GM18505 (cell line): ENCODE measurements at regions not wholly inside any gene's neighbourhood (a gene's known extent, or its start where the extent isn't known, plus 50 kb on each side); places are given as distances from the start of the nearest gene placed in this dataset.

Source experiments
- ATAC-seq: cut with Tn5 transposase; IDR thresholded peaks from one replicate; pipeline ENCODE4 v1.9.1; 2021; ENCODE audit not compliant: unreplicated experiment
- POLR2A ChIP-seq: IDR thresholded peaks from 4 replicates; pipeline ENCODE4 v1.6.1; 2011; ENCODE audit warnings: borderline replicate concordance; ENCODE audit not compliant: insufficient read depth, insufficient read length; ENCODE audit errors: extremely low read depth

- no peak for TF ChIP-seq POLR2A
- ATAC-seq: no peak
Measured at GRCh38 chr4:188903986-188904385, 764.7 kb downstream of the TRIML1 start.

DNA sequence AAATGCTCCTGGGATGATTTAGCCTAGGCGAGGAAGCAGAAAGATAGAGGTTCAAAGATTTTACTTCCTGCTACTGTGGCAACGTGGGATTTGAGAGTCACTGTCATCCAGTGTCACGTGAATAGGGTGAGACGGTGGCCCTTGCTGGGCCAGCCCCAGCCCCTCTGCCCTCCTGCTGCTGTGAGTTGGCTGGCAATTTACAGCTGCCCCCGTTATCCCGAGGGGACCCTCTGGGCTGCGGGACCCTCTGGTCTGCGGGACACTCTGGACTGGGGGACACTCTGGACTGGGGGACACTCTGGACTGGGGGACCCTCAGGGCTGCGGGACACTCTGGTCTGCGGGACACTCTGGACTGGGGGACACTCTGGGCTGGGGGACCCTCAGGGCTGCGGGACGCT is 765.4 kb downstream of the TRIML1 start:
- ATAC-seq: no peak
- no peak for TF ChIP-seq POLR2A

GRCh38 chr4:188905248-188905647 is 766.0 kb downstream of the TRIML1 start:
- ATAC-seq: no peak

GRCh38 chr4:188911199-188911598 is 772.0 kb downstream of the TRIML1 start:
- ATAC-seq: no peak

More at GRCh38 chr4:188905248-188905647, 766.0 kb downstream of the TRIML1 start:
- no peak for TF ChIP-seq POLR2A

GRCh38 chr4:188911707-188912106 is 772.5 kb downstream of the TRIML1 start:
- no peak for TF ChIP-seq POLR2A
- ATAC-seq: no peak

More at GRCh38 chr4:188911199-188911598, 772.0 kb downstream of the TRIML1 start:
- no peak for TF ChIP-seq POLR2A

DNA sequence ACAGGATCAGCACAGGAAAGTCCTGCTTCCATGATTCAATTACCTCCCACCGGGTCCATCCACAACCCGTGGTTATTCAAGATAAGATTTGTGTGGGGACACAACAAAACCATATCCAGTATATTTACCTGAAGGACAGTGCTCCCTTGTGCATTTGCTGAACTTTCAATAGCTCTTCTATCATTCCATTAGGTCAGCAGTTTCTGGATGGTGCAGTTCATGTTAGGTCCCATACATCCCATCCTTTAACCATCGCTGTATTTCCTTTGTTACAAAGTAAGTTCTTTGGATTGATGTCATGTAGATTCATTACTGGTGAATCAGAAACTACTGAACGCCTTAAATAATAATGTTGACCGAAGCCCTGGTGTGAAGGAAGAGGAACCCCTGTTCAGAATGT is 775.9 kb downstream of the TRIML1 start:
- no peak for ATAC-seq
- no peak for TF ChIP-seq POLR2A

GRCh38 chr4:188918787-188919186 is 779.5 kb downstream of the TRIML1 start:
- no peak for TF ChIP-seq POLR2A
- no peak for ATAC-seq

DNA sequence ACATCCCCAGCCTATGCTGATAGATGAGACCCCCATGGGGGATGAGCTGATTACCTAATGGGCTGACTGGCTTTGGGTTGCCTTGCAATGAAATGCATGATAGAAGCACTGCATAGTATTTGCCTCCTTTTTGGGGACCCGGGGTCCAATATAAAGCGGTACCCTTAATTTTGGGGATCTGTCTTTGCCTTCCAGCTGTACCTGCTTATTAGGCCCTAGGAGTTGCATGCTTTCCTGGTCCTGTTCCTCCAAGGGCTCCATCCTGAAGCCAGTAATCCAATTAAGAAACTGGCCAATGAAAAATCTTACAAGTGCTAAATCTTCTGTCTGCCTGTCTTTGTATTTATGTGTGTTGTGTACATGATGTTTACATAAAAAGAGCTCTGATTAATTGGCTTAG is 791.6 kb downstream of the TRIML1 start:
- no peak for TF ChIP-seq POLR2A
- ATAC-seq: no peak

GRCh38 chr4:188934320-188934962 is 795.2 kb downstream of the TRIML1 start:
- no peak for ATAC-seq
- TF ChIP-seq POLR2A: no peak

GRCh38 chr4:188941524-188942119 is 802.4 kb downstream of the TRIML1 start:
- no peak for TF ChIP-seq POLR2A
- ATAC-seq: no peak

GRCh38 chr4:188942606-188943005 is 803.4 kb downstream of the TRIML1 start:
- TF ChIP-seq POLR2A: no peak
- no peak for ATAC-seq

DNA sequence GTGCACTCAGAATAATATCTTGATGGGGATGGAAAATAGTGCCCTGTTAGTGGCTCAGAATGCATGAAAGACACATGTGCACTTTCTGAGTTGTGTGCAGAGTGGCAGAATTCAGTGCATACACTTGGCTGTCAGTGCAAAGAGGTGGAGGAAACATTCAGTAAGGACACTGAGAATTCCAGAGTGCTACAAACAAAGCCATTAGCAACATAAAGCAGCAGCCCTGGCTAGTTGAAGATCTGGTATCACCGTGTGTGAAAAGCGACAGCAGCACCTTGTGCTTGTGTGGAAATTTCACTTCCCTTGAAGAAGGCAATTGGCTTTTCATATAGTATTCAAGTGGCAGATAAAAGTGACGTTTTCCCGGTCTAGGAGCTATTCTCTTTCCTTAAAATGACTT is 810.4 kb downstream of the TRIML1 start:
- ATAC-seq: no peak
- TF ChIP-seq POLR2A: no peak

- no peak for ATAC-seq
- no peak for TF ChIP-seq POLR2A
Measured at GRCh38 chr4:188955066-188955465, 815.8 kb downstream of the TRIML1 start.

DNA sequence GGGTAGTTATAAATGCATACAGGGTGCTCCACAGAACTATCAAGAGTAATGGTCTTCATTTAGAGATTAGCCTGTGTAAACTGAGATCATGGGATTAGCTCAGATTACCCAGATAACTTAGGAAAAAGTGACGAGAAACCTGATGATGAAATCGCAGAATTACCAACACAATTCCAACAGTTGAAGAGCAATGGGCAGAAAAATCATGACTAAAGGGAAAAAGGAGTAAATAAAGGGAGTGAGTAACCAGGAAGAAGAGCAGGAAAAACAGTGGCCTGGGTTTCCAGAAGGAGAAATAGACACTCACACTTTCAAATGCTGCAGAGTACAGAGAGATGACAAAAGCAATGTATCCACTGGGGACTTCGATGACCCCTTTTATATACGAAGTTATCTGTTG is 817.3 kb downstream of the TRIML1 start:
- TF ChIP-seq POLR2A: no peak
- no peak for ATAC-seq
